GM19043 (cell line): ENCODE measurements at regions not wholly inside any gene's neighbourhood (a gene's known extent, or its start where the extent isn't known, plus 50 kb on each side); places are given as distances from the start of the nearest gene placed in this dataset.
"Not testable (repeated sequence)": the region's sequence is repeated elsewhere in the genome, so short reads cannot be mapped to it uniquely, and the experiment has no call there.

Experiments used
- ATAC-seq: cut with Tn5 transposase; IDR thresholded peaks from one replicate; pipeline ENCODE4 v1.9.1; 2021; ENCODE audit warnings: low read depth; ENCODE audit not compliant: unreplicated experiment

DNA sequence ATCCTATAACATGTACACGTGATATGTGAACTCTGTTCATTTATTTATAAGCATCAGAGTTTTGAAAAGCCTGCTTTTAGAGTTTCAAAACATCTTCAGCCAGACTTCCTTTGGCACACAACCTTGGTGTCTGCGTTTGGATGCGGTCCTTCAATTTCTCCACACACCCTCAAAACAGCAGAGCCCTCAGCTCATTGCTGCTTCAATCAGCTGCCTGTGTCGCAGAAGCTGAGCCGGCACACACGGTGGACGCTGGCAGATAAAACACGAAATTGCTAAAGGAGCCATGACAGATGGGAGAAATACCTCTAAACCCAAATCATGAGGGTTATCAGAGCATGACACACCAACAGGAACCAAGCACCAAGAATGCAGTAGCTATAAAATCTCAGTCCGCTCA is 396.4 kb upstream of the AKR1E2 start:
- ATAC-seq: no peak

DNA sequence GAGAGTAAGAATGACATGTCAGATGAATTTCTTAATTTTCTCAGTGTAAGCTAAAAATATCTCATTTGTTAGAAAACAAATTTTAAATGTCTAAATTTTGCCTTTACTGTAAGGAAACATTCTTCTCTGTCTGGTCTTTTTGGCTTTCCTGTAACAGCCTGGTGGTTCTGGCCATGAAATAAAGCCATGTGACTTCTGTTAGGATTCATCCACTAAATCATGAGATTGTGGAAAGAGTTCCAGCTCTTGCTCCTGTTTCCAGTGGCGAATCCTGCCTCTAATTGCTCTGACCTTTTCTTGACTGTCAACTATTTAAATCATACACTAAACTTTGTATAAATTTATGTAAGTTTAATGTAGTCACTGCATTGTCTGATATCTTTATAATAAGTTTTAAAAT is 398.5 kb upstream of the AKR1E2 start:
- no peak for ATAC-seq

DNA sequence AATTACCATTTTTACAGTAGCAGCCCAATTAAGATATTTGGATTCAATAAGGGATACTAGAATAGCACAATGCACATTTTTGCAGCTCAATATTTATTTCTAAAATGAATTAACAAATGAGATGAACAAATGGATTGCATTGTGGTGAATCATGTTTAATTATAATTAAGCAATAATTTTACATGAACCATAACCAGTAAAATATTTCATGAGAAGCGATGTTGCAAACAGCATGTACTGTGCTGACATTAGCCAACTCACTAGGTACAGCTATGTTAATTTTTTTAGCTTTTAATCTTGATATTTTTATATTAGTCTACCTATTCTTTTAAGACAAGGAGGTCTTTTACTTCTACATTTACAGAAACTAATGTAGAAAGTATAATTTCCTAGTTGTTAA is 399.1 kb upstream of the AKR1E2 start:
- no peak for ATAC-seq

DNA sequence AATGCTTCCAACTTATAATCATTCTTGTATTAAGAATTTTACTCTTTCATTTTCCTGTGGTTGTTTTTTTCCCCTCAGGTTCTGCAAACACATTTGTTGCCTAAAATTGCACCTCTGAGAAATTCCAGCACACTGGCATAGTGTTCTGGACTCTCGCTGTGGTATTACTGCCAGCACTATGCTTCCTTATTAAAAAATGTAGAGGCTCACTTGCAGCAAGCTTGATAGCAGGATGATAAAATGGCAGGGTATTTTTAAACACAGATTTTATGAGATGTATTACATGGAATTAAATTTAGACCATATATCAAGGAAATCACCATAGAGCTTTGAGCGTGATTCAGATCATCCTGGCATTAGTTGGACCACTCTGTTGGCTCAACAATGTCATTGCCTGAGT is 416.7 kb upstream of the AKR1E2 start:
- no peak for ATAC-seq

DNA sequence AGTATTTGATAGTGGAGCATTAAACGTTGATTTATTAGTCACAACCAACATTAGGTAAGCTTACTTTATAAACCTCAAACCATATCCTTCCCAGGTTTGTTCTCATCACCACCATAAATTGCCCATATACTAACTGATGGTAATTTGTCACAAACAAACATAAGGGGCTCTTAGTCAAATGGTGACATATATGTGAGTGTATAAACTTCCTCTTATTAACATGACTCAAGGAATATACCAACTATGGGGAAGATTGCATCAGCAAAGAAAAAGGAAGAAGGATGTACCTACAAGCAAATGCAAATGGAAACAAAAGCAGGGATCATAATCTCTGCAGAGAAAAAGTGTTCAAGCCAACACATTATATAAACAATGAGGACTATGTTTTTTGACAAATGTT is 418.2 kb upstream of the AKR1E2 start:
- no peak for ATAC-seq

DNA sequence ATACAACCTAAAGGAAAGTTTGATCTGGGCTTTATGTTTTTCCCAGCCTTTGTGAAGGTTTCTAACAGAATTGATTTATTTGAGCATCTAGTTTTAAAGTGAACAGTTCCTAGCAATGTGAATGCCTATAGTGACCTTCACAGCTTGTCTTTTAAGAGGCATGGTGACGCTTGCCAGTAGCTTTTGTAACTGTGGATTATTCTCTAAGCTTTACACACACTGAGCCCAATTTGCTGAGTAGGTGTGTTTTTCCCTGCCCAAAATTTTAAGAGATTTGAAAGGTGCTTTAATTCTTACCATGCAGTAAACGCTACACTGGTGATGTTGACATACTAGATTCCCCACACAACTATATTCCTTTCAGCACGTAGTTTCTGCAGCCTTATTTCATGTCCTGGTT is 420.2 kb upstream of the AKR1E2 start:
- no peak for ATAC-seq

DNA sequence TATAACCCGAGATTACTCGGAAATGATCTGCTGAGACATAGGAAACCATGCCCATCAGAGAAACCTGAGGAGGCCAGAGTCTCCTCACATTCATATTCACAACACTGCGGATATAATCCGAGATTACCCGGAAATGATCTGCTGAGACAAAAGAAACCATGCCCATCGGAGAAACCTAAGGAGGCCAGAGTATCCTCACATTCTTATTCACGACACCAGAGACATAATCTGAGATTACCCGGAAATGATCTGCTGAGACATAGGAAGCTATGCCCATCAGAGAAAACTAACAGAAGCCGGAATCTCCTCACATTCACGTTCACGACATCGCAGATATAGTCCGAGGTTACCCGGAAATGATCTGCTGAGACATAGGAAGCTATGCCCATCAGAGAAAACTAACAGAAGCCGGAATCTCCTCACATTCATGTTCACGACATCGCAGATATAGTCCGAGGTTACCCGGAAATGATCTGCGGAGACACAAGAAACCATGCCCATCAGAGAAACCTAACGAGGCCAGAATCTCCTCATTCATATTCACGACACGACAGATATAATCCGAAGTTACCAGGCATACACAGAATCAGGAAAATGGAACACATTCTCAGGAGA is 422.3 kb upstream of the AKR1E2 start:
- ATAC-seq: no peak

DNA sequence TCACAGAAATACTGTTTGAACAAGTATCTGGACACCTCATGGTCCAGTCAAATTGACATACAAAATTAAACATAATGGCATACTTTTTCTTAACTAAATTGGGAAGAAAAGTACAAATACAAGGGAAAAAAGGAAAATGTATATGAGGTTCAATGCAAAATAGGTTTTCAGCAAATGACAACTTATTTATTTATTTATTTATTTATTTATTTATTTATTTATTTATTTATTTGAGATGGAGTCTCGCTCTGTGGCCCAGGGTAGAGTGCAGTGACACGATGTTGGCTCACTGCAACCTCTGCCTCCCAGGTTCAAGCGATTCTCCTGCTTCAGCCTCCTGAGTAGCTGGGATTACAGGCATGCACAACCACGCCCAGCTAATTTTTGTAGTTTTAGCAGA is 424.9 kb upstream of the AKR1E2 start:
- not testable (repeated sequence) for ATAC-seq

DNA sequence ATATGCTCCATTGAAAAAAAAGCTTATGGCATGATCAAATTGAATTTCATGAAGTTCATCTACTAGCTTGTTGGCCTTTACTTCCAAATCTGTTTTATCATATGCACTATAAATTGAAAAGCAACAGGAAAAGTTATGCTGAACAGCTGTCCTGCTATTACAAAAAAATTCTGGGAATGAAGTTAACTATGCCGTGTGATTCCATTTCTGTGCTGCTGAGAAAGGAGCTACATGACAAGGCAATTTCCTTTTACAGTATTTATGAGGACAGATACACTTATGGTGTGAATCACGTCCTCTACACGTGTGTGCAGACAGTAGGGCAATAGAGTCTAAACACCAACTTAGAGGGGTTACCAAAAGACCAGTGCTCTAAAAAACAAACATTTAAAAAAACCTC is 426.5 kb upstream of the AKR1E2 start:
- ATAC-seq: no peak

DNA sequence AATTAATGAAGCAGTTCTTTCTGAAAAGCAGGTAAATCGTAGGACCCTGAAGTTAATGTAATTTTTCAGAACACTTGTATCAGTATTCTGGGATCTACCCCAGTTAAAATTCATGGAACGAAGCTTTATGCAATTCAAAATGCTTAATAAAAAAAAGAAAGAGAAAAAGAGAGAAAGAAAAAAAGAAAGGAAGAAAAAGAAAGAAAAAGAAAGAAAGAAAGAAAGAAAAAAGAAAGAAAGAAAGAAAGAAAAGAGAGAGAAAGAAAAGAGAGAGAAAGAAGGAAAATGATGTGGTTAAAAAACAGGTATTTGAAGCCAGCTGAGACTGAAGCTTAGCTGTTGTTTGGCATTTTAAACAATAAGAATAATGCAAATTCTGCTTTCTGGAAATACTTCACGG is 427.4 kb upstream of the AKR1E2 start:
- ATAC-seq: no peak

DNA sequence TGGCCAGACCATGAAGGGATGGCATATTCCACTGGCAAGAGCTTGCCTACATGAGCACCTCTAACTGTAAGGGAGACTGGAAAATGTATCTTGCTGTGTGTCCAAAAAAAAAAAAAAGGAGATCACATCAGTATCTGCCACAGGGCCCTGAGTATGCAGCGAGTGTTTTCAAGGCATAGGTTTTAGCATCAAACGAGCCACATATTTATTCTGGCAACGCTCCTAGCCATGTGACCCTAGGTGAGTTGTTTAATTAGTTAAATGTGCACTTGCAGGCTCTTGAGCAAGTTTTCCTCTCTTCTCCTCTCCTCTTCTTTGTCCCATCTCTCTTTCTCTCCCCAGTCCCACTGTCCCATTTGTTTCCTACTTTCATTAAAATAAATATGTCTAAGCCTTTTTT is 428.7 kb upstream of the AKR1E2 start:
- ATAC-seq: no peak

DNA sequence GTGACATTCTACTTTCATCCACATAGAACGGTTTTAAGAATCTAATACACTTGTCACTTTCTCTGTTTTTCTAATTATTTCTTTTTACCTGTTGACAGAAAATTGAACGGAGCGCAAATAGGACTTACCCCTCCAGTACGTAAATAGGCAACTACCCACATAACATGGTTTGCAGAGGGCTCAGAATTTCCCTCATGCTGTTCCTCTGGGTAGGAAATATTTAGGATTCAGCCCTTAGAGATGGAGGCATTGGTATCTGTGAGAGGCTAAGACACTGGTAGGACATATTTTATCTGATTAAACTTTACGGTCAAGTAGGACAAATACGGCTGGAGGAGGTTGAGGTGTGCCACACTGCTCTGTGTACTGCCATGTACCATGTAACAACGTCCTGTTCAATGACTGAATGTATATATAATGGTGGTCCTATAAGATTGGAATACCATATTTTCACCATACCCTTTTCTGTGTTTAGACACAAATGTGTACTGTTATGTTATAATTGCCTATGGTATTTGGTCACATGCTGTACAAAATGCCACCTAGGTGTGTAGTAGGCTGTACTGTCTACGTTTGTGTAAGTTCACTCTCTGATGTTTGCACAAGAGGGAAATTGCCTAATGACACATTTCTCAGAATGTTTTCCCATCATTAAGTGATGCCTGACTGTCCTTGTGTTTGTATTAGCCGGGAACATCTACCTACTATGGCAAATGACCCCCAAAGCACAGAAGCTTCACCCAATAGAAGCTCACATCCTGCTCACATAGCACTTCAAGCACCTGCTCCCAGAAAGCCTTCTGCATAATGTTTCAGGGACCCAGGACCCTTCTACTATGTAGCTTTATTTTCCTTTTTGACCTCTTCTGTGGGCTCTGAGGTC is 429.4 kb upstream of the AKR1E2 start:
- no peak for ATAC-seq

DNA sequence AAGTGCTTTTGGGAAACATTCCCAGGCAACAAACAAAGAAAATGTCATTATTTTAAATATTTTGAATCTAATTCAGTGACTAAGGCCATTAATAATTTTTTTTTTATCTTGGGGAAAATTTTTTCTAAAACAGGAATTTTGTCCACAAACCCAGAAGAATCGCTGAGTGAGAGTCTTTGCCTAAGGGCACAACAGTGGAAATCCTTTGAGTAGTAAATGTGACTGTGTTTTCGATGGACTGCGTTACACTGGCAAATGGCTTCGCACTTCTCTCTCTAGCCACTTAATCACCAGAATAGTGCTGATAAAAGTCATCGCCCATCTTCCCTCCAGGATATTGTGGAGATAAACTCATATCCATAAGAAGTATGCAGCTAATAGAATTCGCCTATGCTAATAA is 430.3 kb upstream of the AKR1E2 start:
- no peak for ATAC-seq

DNA sequence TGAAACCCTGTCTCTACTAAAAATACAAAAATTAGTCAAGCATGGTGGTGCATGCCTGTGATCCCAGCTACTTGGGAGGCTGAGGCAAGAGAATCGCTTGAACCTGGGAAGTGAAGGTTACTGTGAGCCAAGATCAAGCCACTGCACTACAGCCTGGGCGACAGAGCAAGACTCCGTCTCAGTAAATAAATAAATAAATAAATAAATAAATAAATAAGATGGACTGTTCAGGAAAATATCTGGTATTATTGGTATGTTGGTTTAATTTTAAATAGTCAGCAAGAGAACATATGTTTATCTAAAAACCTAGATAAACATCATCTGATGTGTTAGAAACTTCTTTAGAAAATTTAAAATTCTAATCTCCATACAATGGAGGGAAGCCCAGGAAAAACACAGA is 431.6 kb upstream of the AKR1E2 start:
- ATAC-seq: not testable (repeated sequence)

DNA sequence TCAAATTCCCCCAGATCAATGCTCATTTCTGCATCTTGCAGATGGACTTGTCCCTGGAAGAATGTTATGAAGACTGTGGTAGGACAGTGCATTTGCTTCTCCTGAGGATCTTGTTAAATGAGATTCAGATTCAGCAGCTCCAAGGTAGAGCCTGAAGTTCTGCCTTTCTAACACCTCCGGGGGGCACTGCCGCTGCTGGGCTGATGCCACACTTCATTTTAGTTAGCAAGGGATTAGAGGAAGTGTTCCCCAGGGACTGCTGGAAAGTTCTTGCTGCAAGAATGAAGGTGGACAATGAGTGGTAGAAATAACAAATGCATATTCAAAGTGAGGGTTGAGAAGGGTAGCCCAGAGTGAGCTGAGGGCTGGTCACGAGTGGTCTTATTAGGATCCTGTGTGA is 434.3 kb upstream of the AKR1E2 start:
- no peak for ATAC-seq

DNA sequence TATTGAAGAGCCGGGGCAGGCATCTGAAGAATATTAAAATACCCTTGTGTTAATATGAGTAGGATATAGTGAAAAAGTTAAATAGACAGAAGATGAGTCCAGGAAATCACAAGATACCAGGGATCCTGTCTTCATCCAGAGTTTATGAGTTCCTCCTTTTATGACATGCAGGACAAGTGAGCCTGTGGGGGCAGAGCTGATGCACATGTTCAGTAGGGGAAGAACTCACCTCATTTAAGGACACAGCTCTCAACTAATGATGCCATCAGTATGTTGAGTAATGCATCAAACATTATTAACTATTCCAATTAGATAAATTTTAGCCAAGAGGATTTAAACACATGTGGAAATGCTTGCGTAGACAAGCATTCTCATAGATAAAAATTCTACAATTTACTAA is 435.8 kb upstream of the AKR1E2 start:
- no peak for ATAC-seq

DNA sequence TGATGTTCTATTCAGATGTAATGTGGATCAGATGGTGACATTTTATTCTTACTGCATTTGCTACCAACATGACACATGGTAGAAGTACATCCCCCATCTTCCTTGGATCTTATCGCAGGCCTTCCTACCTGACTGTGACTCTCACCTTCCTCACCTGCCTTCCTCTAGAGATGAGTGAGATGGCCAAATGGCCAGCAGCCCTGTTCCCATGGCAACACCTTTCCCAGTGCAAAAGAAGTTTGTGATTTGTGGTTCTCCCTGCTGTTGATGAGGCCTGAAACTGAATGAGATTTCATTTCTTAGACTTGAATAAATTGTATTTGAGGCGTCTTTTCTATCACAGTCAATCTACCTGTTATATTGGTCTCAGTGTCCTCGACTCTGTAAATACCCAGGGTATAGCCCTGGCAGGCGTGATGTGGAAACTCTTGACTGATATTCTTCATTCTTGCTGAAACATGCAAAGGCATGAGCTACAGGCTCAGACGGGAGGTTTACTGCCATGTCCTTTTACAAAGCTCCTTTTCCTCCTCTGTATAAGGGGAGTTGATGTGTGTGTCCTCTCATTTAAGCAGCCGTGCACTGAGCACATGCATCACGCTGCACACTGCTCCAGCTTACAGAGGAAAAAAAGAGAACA is 440.7 kb upstream of the AKR1E2 start:
- no peak for ATAC-seq

DNA sequence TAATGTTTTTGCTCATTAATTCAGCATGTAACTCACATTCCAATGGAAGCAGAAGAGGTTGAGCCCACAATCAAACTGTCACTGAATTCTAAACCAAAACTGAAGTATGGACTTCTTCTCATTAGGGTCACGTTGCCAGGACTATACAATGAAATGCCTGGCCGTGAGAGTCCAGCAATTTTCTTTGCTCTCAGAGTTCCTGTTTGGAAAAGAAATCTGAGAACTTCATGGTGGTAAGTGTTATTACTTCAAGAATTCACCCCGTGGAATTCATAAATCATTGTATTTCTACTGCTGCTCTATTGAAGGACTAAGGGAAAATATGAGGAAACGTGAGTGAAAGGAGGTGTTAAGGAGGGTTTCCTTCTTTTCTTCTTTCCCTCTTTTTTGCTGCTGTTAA is 441.8 kb upstream of the AKR1E2 start:
- ATAC-seq: no peak

DNA sequence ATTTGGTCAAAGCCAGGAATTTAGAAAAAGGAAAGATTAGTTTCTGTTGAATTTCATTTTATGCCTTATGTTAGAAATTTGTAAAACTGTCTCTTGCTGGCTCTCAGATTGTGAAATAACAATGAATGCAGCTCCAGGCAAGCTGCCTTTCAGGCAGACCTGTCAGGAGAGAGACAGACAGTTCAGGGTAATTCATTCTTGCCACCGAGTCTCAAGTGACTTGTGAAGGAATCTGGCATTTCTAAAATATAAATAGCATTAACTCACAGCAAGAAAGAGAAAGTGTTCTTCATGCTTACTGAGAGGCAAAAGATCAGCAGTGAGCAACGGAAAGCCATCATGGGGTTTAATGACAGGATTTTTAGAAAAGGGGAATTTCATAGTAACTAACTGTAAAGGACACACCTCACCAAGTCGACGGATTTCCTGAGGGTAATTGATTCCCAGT is 442.3 kb upstream of the AKR1E2 start:
- no peak for ATAC-seq

DNA sequence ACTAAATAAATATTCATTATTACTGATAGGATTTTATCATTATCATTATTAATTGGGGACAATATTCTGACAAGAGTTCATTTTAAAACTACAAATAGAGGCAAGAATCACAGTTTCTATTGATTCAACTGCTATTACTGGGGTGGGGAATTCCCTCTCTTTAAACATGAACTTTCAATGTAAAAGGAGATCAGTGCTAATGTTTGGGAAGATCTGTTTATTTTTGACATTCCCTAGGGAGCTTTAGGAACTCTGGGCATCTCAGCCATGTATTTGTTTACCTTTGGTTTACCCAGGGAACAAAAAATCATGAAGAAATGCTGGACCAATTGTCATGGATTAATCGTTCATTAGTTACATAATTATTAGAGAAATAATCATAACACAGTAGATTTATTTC is 443.2 kb upstream of the AKR1E2 start:
- no peak for ATAC-seq

DNA sequence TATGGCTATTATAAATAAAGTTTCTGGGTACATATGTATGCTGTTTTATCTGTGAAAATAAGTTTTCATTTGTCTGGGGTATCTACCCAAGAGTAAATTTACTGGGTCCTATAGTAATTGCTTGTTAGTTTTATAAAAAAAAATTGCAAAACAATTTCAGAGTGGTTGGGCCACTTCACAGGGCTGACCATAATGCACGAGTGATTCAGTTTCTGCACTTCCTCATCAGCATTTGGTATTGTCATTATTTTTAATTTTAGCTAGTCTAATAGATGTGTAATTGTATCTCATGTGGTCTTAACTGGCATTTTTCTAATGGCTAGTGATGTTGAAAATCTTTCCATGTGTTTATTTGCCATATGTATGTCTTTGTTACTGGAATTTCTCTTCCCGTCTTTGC is 452.4 kb upstream of the AKR1E2 start:
- no peak for ATAC-seq

DNA sequence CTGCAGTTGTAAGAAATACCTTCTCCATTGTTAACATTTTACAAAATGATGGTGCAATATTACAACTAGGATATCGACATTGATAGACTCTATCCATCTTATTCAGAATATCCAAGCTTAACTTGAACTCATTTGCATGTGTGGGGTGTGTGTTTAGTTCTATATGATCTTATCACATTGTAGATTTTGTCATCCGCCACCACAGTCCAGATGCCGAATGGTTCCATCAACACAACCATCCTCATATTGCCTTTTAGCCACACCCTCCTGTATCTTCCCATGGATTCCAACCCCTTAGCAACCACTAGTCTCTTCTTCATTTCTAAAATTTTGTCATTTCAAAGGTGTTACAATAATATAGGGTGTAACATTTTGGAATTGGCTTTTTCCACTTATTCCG is 452.9 kb upstream of the AKR1E2 start:
- no peak for ATAC-seq
